GM23338 (cell line): ENCODE measurements at regions not wholly inside any gene's neighbourhood (a gene's known extent, or its start where the extent isn't known, plus 50 kb on each side); places are given as distances from the start of the nearest gene placed in this dataset.

Experiments
- ATAC-seq: fragments of 200-7000 bp; cut with Tn5 transposase; 3 replicates; pipeline ENCODE4 v1.9.1; 2020
- DNase-seq: peaks from one replicate; pipeline ENCODE4 v3.0.0-alpha.2; 2015; ENCODE audit warnings: low spot score
- H2AFZ ChIP-seq: fragments of 200-600 bp; sonication (generic); 2 replicates; pipeline ENCODE4 v1.8.0; 2016; ENCODE audit warnings: antibody characterized with exemption, mild to moderate bottlenecking, moderate library complexity
- H3F3A ChIP-seq: fragments of 200-600 bp; sonication (generic); replicated peaks from 2 replicates; pipeline ENCODE4 v1.8.0; 2017; ENCODE audit warnings: antibody characterized with exemption, mixed run types, low read depth
- H3K27ac ChIP-seq: fragments of 200-600 bp; sonication (generic); 2 replicates; pipeline ENCODE4 v1.6.1; 2016; ENCODE audit warnings: low read depth
- H3K27me3 ChIP-seq: fragments of 200-600 bp; sonication (generic); 2 replicates; pipeline ENCODE4 v1.8.0; 2016; ENCODE audit warnings: mild to moderate bottlenecking, mixed run types, moderate library complexity; ENCODE audit not compliant: insufficient read depth
- H3K36me3 ChIP-seq: fragments of 200-600 bp; sonication (generic); 2 replicates; pipeline ENCODE4 v1.8.0; 2016; ENCODE audit warnings: mild to moderate bottlenecking; ENCODE audit not compliant: insufficient read depth
- H3K4me1 ChIP-seq: fragments of 200-600 bp; sonication (generic); 2 replicates; pipeline ENCODE4 v1.8.0; 2016; ENCODE audit warnings: mild to moderate bottlenecking, moderate library complexity; ENCODE audit not compliant: insufficient read depth
- H3K4me2 ChIP-seq: fragments of 200-600 bp; sonication (generic); 2 replicates; pipeline ENCODE4 v1.7.1; 2017; ENCODE audit warnings: mixed run types
- H3K4me3 ChIP-seq: fragments of 200-600 bp; sonication (generic); 2 replicates; pipeline ENCODE4 v1.6.1; 2016; ENCODE audit warnings: mixed run types
- H3K79me2 ChIP-seq: fragments of 200-600 bp; sonication (generic); replicated peaks from 2 replicates; pipeline ENCODE4 v1.8.0; 2017; ENCODE audit warnings: mild to moderate bottlenecking; ENCODE audit not compliant: insufficient read depth
- H3K9me2 ChIP-seq: fragments of 200-600 bp; sonication (generic); 2 replicates; pipeline ENCODE4 v1.8.0; 2017; ENCODE audit not compliant: insufficient read depth
- H4K20me1 ChIP-seq: fragments of 200-600 bp; sonication (generic); replicated peaks from 2 replicates; pipeline ENCODE4 v1.8.0; 2017; ENCODE audit warnings: mild to moderate bottlenecking; ENCODE audit not compliant: insufficient read depth
- H3K27ac Mint-ChIP-seq: 2 replicates; pipeline ENCODE4 v1.8.0; 2020; ENCODE audit warnings: inconsistent platforms, mild to moderate bottlenecking, moderate library complexity, mixed read lengths
- H3K27me3 Mint-ChIP-seq: 3 replicates; pipeline ENCODE4 v1.8.0; 2022; ENCODE audit warnings: low read depth, mild to moderate bottlenecking, moderate library complexity, mixed read lengths, inconsistent platforms; ENCODE audit not compliant: insufficient read depth, poor library complexity
- H3K36me3 Mint-ChIP-seq: 3 replicates; pipeline ENCODE4 v1.8.0; 2021; ENCODE audit warnings: low read depth, mild to moderate bottlenecking, inconsistent platforms, moderate library complexity, mixed read lengths
- H3K4me1 Mint-ChIP-seq: 3 replicates; pipeline ENCODE4 v1.8.0; 2020; ENCODE audit warnings: mild to moderate bottlenecking, inconsistent platforms, mixed read lengths
- H3K4me3 Mint-ChIP-seq: 3 replicates; pipeline ENCODE4 v1.8.0; 2021; ENCODE audit warnings: moderate library complexity, mild to moderate bottlenecking, inconsistent platforms, mixed read lengths
- H3K9me3 Mint-ChIP-seq: 3 replicates; pipeline ENCODE4 v1.8.0; 2020; ENCODE audit warnings: moderate library complexity, mild to moderate bottlenecking, inconsistent platforms, mixed read lengths
- CREB1 ChIP-seq: fragments of 250-450 bp; sonication (Bioruptor Pico); IDR thresholded peaks from 2 replicates; pipeline ENCODE4 v1.5.0; 2020; ENCODE audit warnings: low read depth, mild to moderate bottlenecking, moderate library complexity
- EZH2 ChIP-seq: fragments of 200-600 bp; sonication (generic); IDR thresholded peaks from one replicate; pipeline ENCODE4 v1.8.0; 2017; ENCODE audit warnings: antibody characterized with exemption, mild to moderate bottlenecking, low read depth; ENCODE audit not compliant: unreplicated experiment
- EZH2phosphoT487 ChIP-seq: fragments of 200-600 bp; sonication (generic); IDR thresholded peaks from one replicate; pipeline ENCODE4 v1.8.1; 2018; ENCODE audit warnings: antibody characterized with exemption; ENCODE audit not compliant: unreplicated experiment
- JUNB ChIP-seq: IDR thresholded peaks from one replicate; pipeline ENCODE4 v1.6.1; 2016; ENCODE audit warnings: antibody characterized with exemption; ENCODE audit not compliant: unreplicated experiment
- NANOG ChIP-seq: IDR thresholded peaks from 2 replicates; pipeline ENCODE4 v1.6.1; 2016; ENCODE audit warnings: antibody characterized with exemption, borderline replicate concordance
- POLR2AphosphoS5 ChIP-seq: IDR thresholded peaks from 2 replicates; pipeline ENCODE4 v1.6.1; 2016; ENCODE audit warnings: antibody characterized with exemption, low read depth
- REST ChIP-seq: IDR thresholded peaks from one replicate; pipeline ENCODE4 v1.6.1; 2018; ENCODE audit warnings: antibody characterized with exemption; ENCODE audit not compliant: unreplicated experiment
- STAT1 ChIP-seq: IDR thresholded peaks from one replicate; pipeline ENCODE4 v1.6.1; 2016; ENCODE audit warnings: antibody characterized with exemption; ENCODE audit not compliant: unreplicated experiment
- ZNF114 ChIP-seq: fragments of 250-450 bp; sonication (Bioruptor Pico); IDR thresholded peaks from 2 replicates; pipeline ENCODE4 v1.5.0; 2020; ENCODE audit warnings: mild to moderate bottlenecking, moderate library complexity
- ZNF331 ChIP-seq: fragments of 250-450 bp; sonication (Bioruptor Pico); IDR thresholded peaks from 2 replicates; pipeline ENCODE4 v1.5.0; 2020; ENCODE audit warnings: low read depth, mild to moderate bottlenecking, moderate library complexity
- ZNF462 ChIP-seq: fragments of 250-450 bp; sonication (Bioruptor Pico); IDR thresholded peaks from 2 replicates; pipeline ENCODE4 v1.5.0; 2020; ENCODE audit warnings: mild to moderate bottlenecking, moderate library complexity
- TF ChIP-seq, protein P1 (sequence below), 2 experiments: fragments of 200-600 bp in 1 of 2; sonication (generic) in 1 of 2; conservative IDR thresholded peaks; 2 replicates each; pipeline versions ENCODE4 v1.5.1 to v1.6.1; 2016 to 2017; ENCODE audit warnings: antibody characterized with exemption in 2 of 2, low read depth in 2 of 2, mild to moderate bottlenecking in 2 of 2, moderate library complexity in 1 of 2
- TF ChIP-seq, protein P2 (sequence below): IDR thresholded peaks from 2 replicates; pipeline ENCODE4 v1.6.1; 2016; ENCODE audit warnings: antibody characterized with exemption

DNA sequence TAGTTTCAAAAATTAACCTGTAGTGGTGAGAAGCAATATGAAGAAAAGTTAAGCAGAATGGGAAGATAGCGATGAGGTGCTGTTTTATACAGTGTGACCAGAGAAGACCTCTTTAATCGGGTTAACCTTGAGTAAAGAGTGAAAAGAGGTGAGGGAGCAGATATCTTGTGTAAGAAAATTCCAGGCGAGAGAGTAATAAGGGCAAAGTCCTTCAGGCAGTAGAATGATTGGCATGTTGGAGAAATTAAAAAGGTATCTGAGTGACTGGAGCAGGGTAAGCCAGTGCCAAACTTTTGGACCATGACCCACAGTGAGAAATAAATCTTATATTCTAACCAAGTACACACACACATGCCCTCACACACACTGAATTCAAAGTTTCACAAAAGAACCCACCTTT, 374.7 kb upstream of the LARGE1 start:
- H3K36me3 ChIP-seq, result no peaks in the 10 kb centered on the region; the same call in 1 of the 2 replicates
- H3K4me2 ChIP-seq, result no peak overlapping the region
- H3F3A ChIP-seq, result no peaks in the 10 kb centered on the region
- H3K4me1 ChIP-seq, result no peaks in the 10 kb centered on the region
- Mint-ChIP-seq H3K9me3 (peaks cover 47% of the 10 kb centered on the region), H3K27me3 (peaks cover 2% of the 10 kb centered on the region), H3K36me3 (no peaks in the 10 kb centered on the region), H3K4me1 (no peaks in the 10 kb centered on the region), H3K4me3 (no peak overlapping the region), H3K27ac (no peak overlapping the region)
- no peak overlapping the region for H2AFZ ChIP-seq
- H4K20me1 ChIP-seq, result no peaks in the 10 kb centered on the region
- H3K27ac ChIP-seq, result no peak overlapping the region
- H3K4me3 ChIP-seq, result no peak overlapping the region
- TF ChIP-seq EZH2phosphoT487, result no peak
- TF ChIP-seq EZH2, result no peak
- TF ChIP-seq, protein P1, sequence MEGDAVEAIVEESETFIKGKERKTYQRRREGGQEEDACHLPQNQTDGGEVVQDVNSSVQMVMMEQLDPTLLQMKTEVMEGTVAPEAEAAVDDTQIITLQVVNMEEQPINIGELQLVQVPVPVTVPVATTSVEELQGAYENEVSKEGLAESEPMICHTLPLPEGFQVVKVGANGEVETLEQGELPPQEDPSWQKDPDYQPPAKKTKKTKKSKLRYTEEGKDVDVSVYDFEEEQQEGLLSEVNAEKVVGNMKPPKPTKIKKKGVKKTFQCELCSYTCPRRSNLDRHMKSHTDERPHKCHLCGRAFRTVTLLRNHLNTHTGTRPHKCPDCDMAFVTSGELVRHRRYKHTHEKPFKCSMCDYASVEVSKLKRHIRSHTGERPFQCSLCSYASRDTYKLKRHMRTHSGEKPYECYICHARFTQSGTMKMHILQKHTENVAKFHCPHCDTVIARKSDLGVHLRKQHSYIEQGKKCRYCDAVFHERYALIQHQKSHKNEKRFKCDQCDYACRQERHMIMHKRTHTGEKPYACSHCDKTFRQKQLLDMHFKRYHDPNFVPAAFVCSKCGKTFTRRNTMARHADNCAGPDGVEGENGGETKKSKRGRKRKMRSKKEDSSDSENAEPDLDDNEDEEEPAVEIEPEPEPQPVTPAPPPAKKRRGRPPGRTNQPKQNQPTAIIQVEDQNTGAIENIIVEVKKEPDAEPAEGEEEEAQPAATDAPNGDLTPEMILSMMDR (conservative IDR thresholded peaks at IDR 0.05; ENCODE audit: low read depth in 2 of 2), result no peak
- TF ChIP-seq REST, result no peak
- TF ChIP-seq JUNB, result no peak
- TF ChIP-seq ZNF331, result no peak
- TF ChIP-seq ZNF114 (CRISPR knock-in tag), result no peak
- TF ChIP-seq, protein P2, sequence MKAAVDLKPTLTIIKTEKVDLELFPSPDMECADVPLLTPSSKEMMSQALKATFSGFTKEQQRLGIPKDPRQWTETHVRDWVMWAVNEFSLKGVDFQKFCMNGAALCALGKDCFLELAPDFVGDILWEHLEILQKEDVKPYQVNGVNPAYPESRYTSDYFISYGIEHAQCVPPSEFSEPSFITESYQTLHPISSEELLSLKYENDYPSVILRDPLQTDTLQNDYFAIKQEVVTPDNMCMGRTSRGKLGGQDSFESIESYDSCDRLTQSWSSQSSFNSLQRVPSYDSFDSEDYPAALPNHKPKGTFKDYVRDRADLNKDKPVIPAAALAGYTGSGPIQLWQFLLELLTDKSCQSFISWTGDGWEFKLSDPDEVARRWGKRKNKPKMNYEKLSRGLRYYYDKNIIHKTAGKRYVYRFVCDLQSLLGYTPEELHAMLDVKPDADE, result no peak
- TF ChIP-seq ZNF462, result no peak
- no peak for TF ChIP-seq STAT1
- no peak for TF ChIP-seq POLR2AphosphoS5
- TF ChIP-seq CREB1, result no peak
- TF ChIP-seq NANOG, result no peak
- H3K27me3 ChIP-seq, result no peaks in the 10 kb centered on the region
- no peaks in the 10 kb centered on the region for H3K79me2 ChIP-seq
- no peak for ATAC-seq
- H3K9me2 ChIP-seq, result peaks cover 5% of the 10 kb centered on the region; the same call in 1 of the 2 replicates
- DNase-seq, result no peak
